ENCODE measurements at regions not wholly inside any gene's neighbourhood (a gene's known extent, or its start where the extent isn't known, plus 50 kb on each side); places are given as distances from the start of the nearest gene placed in this dataset.

GRCh38 chr9:38255599-38255998 lies 136.9 kb upstream of the ALDH1B1 start:
- H3K9me3 ChIP-seq (ENCODE audit: control insufficient read depth, insufficient read depth, low read length), result no peaks in the 10 kb centered on the region
- H3K79me2 ChIP-seq (ENCODE audit: control insufficient read depth, low read length), result no peaks in the 10 kb centered on the region
- H3K4me2 ChIP-seq (ENCODE audit: low read length), result no peak overlapping the region
- H3K27ac ChIP-seq (ENCODE audit: low read depth, low read length), result no peak overlapping the region
- no peaks in the 10 kb centered on the region for H3K9me2 ChIP-seq (replicated peaks; ENCODE audit: control insufficient read depth, low read length)
- H3K4me1 ChIP-seq (ENCODE audit: control insufficient read depth, low read length), result no peaks in the 10 kb centered on the region
- peaks cover 11% of the 10 kb centered on the region; the same call in 1 of the 2 replicates for H3K27me3 ChIP-seq (ENCODE audit: control insufficient read depth, low read length)
- TF ChIP-seq, protein P1, sequence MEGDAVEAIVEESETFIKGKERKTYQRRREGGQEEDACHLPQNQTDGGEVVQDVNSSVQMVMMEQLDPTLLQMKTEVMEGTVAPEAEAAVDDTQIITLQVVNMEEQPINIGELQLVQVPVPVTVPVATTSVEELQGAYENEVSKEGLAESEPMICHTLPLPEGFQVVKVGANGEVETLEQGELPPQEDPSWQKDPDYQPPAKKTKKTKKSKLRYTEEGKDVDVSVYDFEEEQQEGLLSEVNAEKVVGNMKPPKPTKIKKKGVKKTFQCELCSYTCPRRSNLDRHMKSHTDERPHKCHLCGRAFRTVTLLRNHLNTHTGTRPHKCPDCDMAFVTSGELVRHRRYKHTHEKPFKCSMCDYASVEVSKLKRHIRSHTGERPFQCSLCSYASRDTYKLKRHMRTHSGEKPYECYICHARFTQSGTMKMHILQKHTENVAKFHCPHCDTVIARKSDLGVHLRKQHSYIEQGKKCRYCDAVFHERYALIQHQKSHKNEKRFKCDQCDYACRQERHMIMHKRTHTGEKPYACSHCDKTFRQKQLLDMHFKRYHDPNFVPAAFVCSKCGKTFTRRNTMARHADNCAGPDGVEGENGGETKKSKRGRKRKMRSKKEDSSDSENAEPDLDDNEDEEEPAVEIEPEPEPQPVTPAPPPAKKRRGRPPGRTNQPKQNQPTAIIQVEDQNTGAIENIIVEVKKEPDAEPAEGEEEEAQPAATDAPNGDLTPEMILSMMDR (IDR thresholded peaks at IDR 0.05; ENCODE audit: low read depth, low read length, poor library complexity, severe bottlenecking), result no peak
- TF ChIP-seq EZH2phosphoT487 (IDR thresholded peaks at IDR 0.05; ENCODE audit: borderline replicate concordance, low read length), result no peak
- no peaks in the 10 kb centered on the region for H4K20me1 ChIP-seq (ENCODE audit: control insufficient read depth, insufficient read depth, low read depth, low read length)
- no peaks in the 10 kb centered on the region for H3F3A ChIP-seq (ENCODE audit: control insufficient read depth, insufficient read depth)
- no peaks in the 10 kb centered on the region for H3K36me3 ChIP-seq (ENCODE audit: control insufficient read depth, low read length)
- no peak overlapping the region for H3K4me3 ChIP-seq (ENCODE audit: low read length)

DNA sequence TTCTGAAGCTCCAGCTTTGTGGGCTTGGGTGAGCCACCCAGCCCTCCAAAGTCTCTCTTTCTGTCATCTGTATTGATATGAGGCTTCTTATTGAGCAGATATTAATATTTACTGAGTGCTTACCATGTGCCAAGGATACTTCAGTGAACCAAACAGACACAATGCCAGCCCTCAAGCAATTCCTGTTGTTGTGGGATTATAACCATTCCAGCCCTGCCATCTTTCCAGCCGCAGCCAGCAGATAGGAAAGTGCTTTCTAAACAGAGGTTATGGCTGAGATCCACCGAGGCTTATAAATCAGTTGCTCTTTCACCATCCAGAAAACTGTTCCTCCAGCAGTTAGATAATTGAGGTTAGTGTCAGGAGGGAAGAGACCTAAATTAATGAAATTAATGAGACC lies 137.7 kb upstream of the ALDH1B1 start:
- Histone ChIP-seq H3K27me3 (ENCODE audit: control insufficient read depth, low read length) (peaks cover 13% of the 10 kb centered on the region; the same call in 1 of the 2 replicates), H3K4me2 (ENCODE audit: low read length) (no peak overlapping the region), H3K9me2 (replicated peaks; ENCODE audit: control insufficient read depth, low read length) (no peaks in the 10 kb centered on the region), H3K79me2 (ENCODE audit: control insufficient read depth, low read length) (no peaks in the 10 kb centered on the region), H3K36me3 (ENCODE audit: control insufficient read depth, low read length) (no peaks in the 10 kb centered on the region), H3K9me3 (ENCODE audit: control insufficient read depth, insufficient read depth, low read length) (no peaks in the 10 kb centered on the region), H3K4me1 (ENCODE audit: control insufficient read depth, low read length) (no peaks in the 10 kb centered on the region), H3F3A (ENCODE audit: control insufficient read depth, insufficient read depth) (no peaks in the 10 kb centered on the region), H4K20me1 (ENCODE audit: control insufficient read depth, insufficient read depth, low read depth, low read length) (no peaks in the 10 kb centered on the region), H3K4me3 (ENCODE audit: low read length) (no peak overlapping the region), H3K27ac (ENCODE audit: low read depth, low read length) (no peak overlapping the region)
- TF ChIP-seq EZH2phosphoT487 (IDR thresholded peaks at IDR 0.05; ENCODE audit: borderline replicate concordance, low read length), result no peak
- TF ChIP-seq, protein P1 (IDR thresholded peaks at IDR 0.05; ENCODE audit: low read depth, low read length, poor library complexity, severe bottlenecking), result no peak

- Histone ChIP-seq H3K9me3 (ENCODE audit: control insufficient read depth, insufficient read depth, low read length) (no peaks in the 10 kb centered on the region), H3K36me3 (ENCODE audit: control insufficient read depth, low read length) (no peaks in the 10 kb centered on the region), H3K4me3 (ENCODE audit: low read length) (no peak overlapping the region), H3K27me3 (ENCODE audit: control insufficient read depth, low read length) (peaks cover 13% of the 10 kb centered on the region; the same call in 1 of the 2 replicates), H3K27ac (ENCODE audit: low read depth, low read length) (no peak overlapping the region), H3K9me2 (replicated peaks; ENCODE audit: control insufficient read depth, low read length) (no peaks in the 10 kb centered on the region), H4K20me1 (ENCODE audit: control insufficient read depth, insufficient read depth, low read depth, low read length) (no peaks in the 10 kb centered on the region), H3K4me1 (ENCODE audit: control insufficient read depth, low read length) (no peaks in the 10 kb centered on the region), H3F3A (ENCODE audit: control insufficient read depth, insufficient read depth) (no peaks in the 10 kb centered on the region), H3K4me2 (ENCODE audit: low read length) (no peak overlapping the region), H3K79me2 (ENCODE audit: control insufficient read depth, low read length) (no peaks in the 10 kb centered on the region)
- TF ChIP-seq, protein P1 (IDR thresholded peaks at IDR 0.05; ENCODE audit: low read depth, low read length, poor library complexity, severe bottlenecking), result no peak
- no peak for TF ChIP-seq EZH2phosphoT487 (IDR thresholded peaks at IDR 0.05; ENCODE audit: borderline replicate concordance, low read length)
These were observed 138.4 kb upstream of the ALDH1B1 start for GRCh38 chr9:38254151-38254550.
